Parathyroid adenoma (tissue), 2 donors: ENCODE measurements at regions not wholly inside any gene's neighbourhood (a gene's known extent, or its start where the extent isn't known, plus 50 kb on each side); places are given as distances from the start of the nearest gene placed in this dataset.

Experiments used
- H2AFZ ChIP-seq: fragments of 300-600 bp; sonication (generic); one replicate; pipeline ENCODE4 v1.7.0; 2017; ENCODE audit warnings: antibody characterized with exemption, mild to moderate bottlenecking
- H3K27ac ChIP-seq: fragments of 300-600 bp; sonication (generic); one replicate; pipeline ENCODE4 v1.7.0; 2017
- H3K27me3 ChIP-seq: fragments of 300-600 bp; sonication (generic); one replicate; pipeline ENCODE4 v1.7.0; 2017; ENCODE audit warnings: low read length; ENCODE audit not compliant: control insufficient read depth, insufficient read depth
- H3K36me3 ChIP-seq: fragments of 300-600 bp; sonication (generic); one replicate; pipeline ENCODE4 v1.7.0; 2017; ENCODE audit warnings: low read length; ENCODE audit not compliant: control insufficient read depth, insufficient read depth
- H3K4me1 ChIP-seq: fragments of 300-600 bp; sonication (generic); one replicate; pipeline ENCODE4 v1.7.0; 2017; ENCODE audit warnings: control low read depth
- H3K4me2 ChIP-seq: fragments of 300-600 bp; sonication (generic); one replicate; pipeline ENCODE4 v1.7.0; 2017; ENCODE audit warnings: low read length
- H3K4me3 ChIP-seq: fragments of 300-600 bp; sonication (generic); one replicate; pipeline ENCODE4 v1.7.0; 2017; ENCODE audit warnings: low read depth, low read length
- H3K79me2 ChIP-seq: fragments of 300-600 bp; sonication (generic); one replicate; pipeline ENCODE4 v1.7.0; 2017; ENCODE audit warnings: control low read depth
- H3K9ac ChIP-seq: fragments of 300-600 bp; sonication (generic); one replicate; pipeline ENCODE4 v1.7.0; 2017; ENCODE audit warnings: mild to moderate bottlenecking
- H3K9me3 ChIP-seq: fragments of 300-600 bp; sonication (generic); one replicate; pipeline ENCODE4 v1.7.0; 2017; ENCODE audit warnings: low read length; ENCODE audit not compliant: control insufficient read depth
- TF ChIP-seq, protein P1 (sequence below): fragments of 300-600 bp; sonication (generic); IDR thresholded peaks from one replicate; pipeline ENCODE4 v1.7.0; 2017; ENCODE audit warnings: antibody characterized with exemption, mild to moderate bottlenecking
- donor health status: primary hyperparathyroidism.

DNA sequence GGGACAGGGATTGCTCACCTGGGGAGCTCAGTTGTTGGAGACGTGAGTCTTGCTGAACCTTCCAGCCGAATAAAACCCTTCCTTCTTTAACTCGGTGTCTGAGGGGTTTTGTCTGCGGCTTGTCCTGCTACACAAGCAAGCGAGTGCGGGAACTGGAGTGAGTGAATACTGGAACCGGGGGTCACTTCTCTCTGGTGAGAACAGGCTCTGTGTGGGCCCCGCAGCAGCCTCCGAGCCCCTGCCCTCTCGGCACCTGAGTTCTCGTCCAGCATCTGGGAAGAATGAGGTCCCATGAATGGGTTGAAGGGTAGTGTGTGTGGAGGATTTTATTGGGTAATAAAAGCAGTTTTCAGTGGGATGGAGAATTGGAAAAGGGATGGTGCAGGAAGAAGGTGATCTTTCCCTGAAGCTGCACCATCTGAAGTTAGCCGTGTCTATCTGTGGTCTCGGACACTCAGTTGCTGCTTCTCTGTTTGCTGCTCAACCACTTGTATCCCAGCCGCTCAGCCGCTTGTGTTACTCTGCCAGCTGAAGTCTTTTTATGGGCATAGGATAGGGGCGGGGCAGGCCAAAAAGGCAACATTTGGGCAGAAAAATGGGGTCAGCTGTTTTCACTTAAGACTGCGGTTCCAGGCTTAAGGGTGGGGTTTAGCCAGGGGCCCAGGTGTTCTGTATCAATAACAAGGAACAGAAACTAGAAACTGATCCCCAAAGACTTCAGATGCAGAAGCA, 450.6 kb upstream of the CAMK1G start:
- H3K36me3 ChIP-seq, result no peaks in the 10 kb centered on the region
- TF ChIP-seq, protein P1, sequence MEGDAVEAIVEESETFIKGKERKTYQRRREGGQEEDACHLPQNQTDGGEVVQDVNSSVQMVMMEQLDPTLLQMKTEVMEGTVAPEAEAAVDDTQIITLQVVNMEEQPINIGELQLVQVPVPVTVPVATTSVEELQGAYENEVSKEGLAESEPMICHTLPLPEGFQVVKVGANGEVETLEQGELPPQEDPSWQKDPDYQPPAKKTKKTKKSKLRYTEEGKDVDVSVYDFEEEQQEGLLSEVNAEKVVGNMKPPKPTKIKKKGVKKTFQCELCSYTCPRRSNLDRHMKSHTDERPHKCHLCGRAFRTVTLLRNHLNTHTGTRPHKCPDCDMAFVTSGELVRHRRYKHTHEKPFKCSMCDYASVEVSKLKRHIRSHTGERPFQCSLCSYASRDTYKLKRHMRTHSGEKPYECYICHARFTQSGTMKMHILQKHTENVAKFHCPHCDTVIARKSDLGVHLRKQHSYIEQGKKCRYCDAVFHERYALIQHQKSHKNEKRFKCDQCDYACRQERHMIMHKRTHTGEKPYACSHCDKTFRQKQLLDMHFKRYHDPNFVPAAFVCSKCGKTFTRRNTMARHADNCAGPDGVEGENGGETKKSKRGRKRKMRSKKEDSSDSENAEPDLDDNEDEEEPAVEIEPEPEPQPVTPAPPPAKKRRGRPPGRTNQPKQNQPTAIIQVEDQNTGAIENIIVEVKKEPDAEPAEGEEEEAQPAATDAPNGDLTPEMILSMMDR, result no peak
- H2AFZ ChIP-seq, result no peak overlapping the region
- no peak overlapping the region for H3K27ac ChIP-seq
- H3K9me3 ChIP-seq, result no peaks in the 10 kb centered on the region
- no peaks in the 10 kb centered on the region for H3K79me2 ChIP-seq
- no peaks in the 10 kb centered on the region for H3K27me3 ChIP-seq
- H3K4me2 ChIP-seq, result no peak overlapping the region
- no peaks in the 10 kb centered on the region for H3K4me1 ChIP-seq
- H3K9ac ChIP-seq, result no peak overlapping the region
- H3K4me3 ChIP-seq, result no peak overlapping the region

DNA sequence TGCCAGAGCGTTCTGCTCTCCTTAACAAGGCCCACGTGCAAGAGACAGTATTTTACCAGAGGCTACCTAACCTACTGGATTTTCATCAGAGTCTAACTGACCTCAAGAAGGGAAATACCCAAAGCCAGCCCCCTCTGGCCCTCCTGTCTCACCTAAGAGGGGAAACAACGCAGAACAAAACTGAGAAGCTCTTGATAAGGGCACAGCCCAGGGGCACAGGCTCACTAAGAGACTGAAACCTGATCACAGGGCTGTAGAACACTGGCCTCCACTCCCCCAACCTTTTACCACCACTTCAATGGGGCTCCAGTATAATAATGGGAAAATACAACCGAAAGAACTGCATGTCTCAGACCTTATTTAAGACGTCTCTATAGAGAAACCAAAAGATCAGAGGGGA, 449.5 kb upstream of the CAMK1G start:
- Histone ChIP-seq H3K9ac (no peak overlapping the region), H3K79me2 (no peaks in the 10 kb centered on the region), H3K4me2 (no peak overlapping the region), H3K9me3 (no peaks in the 10 kb centered on the region), H3K27ac (no peak overlapping the region), H3K27me3 (no peaks in the 10 kb centered on the region), H2AFZ (no peak overlapping the region), H3K4me3 (no peak overlapping the region), H3K4me1 (no peaks in the 10 kb centered on the region), H3K36me3 (no peaks in the 10 kb centered on the region)
- TF ChIP-seq, protein P1, result no peak

- H3K36me3 ChIP-seq, result no peaks in the 10 kb centered on the region
- no peaks in the 10 kb centered on the region for H3K9me3 ChIP-seq
- no peak overlapping the region for H3K27ac ChIP-seq
- H3K27me3 ChIP-seq, result no peaks in the 10 kb centered on the region
- no peak overlapping the region for H2AFZ ChIP-seq
- H3K79me2 ChIP-seq, result no peaks in the 10 kb centered on the region
- no peak overlapping the region for H3K9ac ChIP-seq
- TF ChIP-seq, protein P1, result no peak
- no peak overlapping the region for H3K4me2 ChIP-seq
- no peak overlapping the region for H3K4me3 ChIP-seq
- H3K4me1 ChIP-seq, result no peaks in the 10 kb centered on the region
These were observed 439.6 kb upstream of the CAMK1G start for GRCh38 chr1:209143916-209144315.

- H3K4me1 ChIP-seq, result no peaks in the 10 kb centered on the region
- TF ChIP-seq, protein P1, result no peak
- no peak overlapping the region for H2AFZ ChIP-seq
- H3K9ac ChIP-seq, result no peak overlapping the region
- H3K27ac ChIP-seq, result no peak overlapping the region
- H3K4me2 ChIP-seq, result no peak overlapping the region
- no peaks in the 10 kb centered on the region for H3K27me3 ChIP-seq
- H3K79me2 ChIP-seq, result no peaks in the 10 kb centered on the region
- H3K4me3 ChIP-seq, result no peak overlapping the region
- H3K36me3 ChIP-seq, result no peaks in the 10 kb centered on the region
- H3K9me3 ChIP-seq, result no peaks in the 10 kb centered on the region
These were observed 433.4 kb upstream of the CAMK1G start for GRCh38 chr1:209150114-209150513.

GRCh38 chr1:209153411-209153810, 430.1 kb upstream of the CAMK1G start:
- no peaks in the 10 kb centered on the region for H3K27me3 ChIP-seq
- no peaks in the 10 kb centered on the region for H3K4me1 ChIP-seq
- H3K4me3 ChIP-seq, result no peak overlapping the region
- H3K79me2 ChIP-seq, result no peaks in the 10 kb centered on the region
- no peak overlapping the region for H2AFZ ChIP-seq
- H3K36me3 ChIP-seq, result no peaks in the 10 kb centered on the region
- TF ChIP-seq, protein P1, result no peak
- H3K9ac ChIP-seq, result no peak overlapping the region
- H3K27ac ChIP-seq, result no peak overlapping the region
- H3K4me2 ChIP-seq, result no peak overlapping the region
- no peaks in the 10 kb centered on the region for H3K9me3 ChIP-seq
